Smooth muscle cell (in vitro differentiated cells): ENCODE measurements at regions not wholly inside any gene's neighbourhood (a gene's known extent, or its start where the extent isn't known, plus 50 kb on each side); places are given as distances from the start of the nearest gene placed in this dataset.
A peak's percentile ranks its signal among the peaks of the same experiment; 100 is the strongest.
"Not testable (repeated sequence)": the region's sequence is repeated elsewhere in the genome, so short reads cannot be mapped to it uniquely, and the experiment has no call there.

ENCODE experiments used
- DNase-seq: peaks from one replicate; lab custom pipeline; 2025; ENCODE audit not compliant: unreplicated experiment; lab: John Stamatoyannopoulos, UW
- H2AFZ ChIP-seq: fragments of 200-600 bp; sonication (generic); 2 replicates; pipeline ENCODE4 v1.6.0; 2016; ENCODE audit warnings: antibody characterized with exemption, low read depth, mild to moderate bottlenecking
- H3F3A ChIP-seq: fragments of 200-600 bp; sonication (generic); 2 replicates; pipeline ENCODE4 v1.6.0; 2017; ENCODE audit warnings: antibody characterized with exemption, low read depth
- H3K27ac ChIP-seq: fragments of 200-600 bp; sonication (generic); 2 replicates; pipeline ENCODE4 v1.5.1; 2016; ENCODE audit warnings: low read depth, mild to moderate bottlenecking
- H3K27me3 ChIP-seq: fragments of 200-600 bp; sonication (generic); 2 replicates; pipeline ENCODE4 v1.6.1; 2016; ENCODE audit warnings: low read depth, mild to moderate bottlenecking
- H3K36me3 ChIP-seq: fragments of 200-600 bp; sonication (generic); 2 replicates; pipeline ENCODE4 v1.5.1; 2016; ENCODE audit warnings: low read depth
- H3K4me1 ChIP-seq: fragments of 200-600 bp; sonication (generic); 2 replicates; pipeline ENCODE4 v1.5.1; 2016; ENCODE audit warnings: low read depth
- H3K4me2 ChIP-seq: fragments of 200-600 bp; sonication (generic); 2 replicates; pipeline ENCODE4 v1.6.0; 2016; ENCODE audit warnings: mild to moderate bottlenecking
- H3K4me3 ChIP-seq: fragments of 200-600 bp; sonication (generic); 2 replicates; pipeline ENCODE4 v1.5.1; 2016; ENCODE audit warnings: mild to moderate bottlenecking
- H3K79me2 ChIP-seq: fragments of 200-600 bp; sonication (generic); 2 replicates; pipeline ENCODE4 v1.6.0; 2016; ENCODE audit warnings: low read depth, mild to moderate bottlenecking
- H3K9ac ChIP-seq: fragments of 200-600 bp; sonication (generic); 2 replicates; pipeline ENCODE4 v1.6.0; 2016; ENCODE audit warnings: low read depth
- H3K9me3 ChIP-seq: fragments of 200-600 bp; sonication (generic); replicated peaks from 2 replicates; pipeline ENCODE4 v1.5.1; 2016; ENCODE audit warnings: low read depth
- H4K20me1 ChIP-seq: fragments of 200-600 bp; sonication (generic); 2 replicates; pipeline ENCODE4 v1.6.0; 2016; ENCODE audit warnings: low read depth
- WGBS: methylation state at CpG from one replicate; pipeline ENCODE4 v1.1.7; 2016; ENCODE audit warnings: low lambda C conversion rate; 5-methylcytosine and 5-hydroxymethylcytosine counted together
- TF ChIP-seq, protein P1 (sequence below): fragments of 200-600 bp; sonication (generic); IDR thresholded peaks from 2 replicates; pipeline ENCODE4 v1.5.1; 2017; ENCODE audit warnings: borderline replicate concordance, mild to moderate bottlenecking, antibody characterized with exemption; ENCODE audit not compliant: insufficient read depth, poor library complexity, severe bottlenecking

DNA sequence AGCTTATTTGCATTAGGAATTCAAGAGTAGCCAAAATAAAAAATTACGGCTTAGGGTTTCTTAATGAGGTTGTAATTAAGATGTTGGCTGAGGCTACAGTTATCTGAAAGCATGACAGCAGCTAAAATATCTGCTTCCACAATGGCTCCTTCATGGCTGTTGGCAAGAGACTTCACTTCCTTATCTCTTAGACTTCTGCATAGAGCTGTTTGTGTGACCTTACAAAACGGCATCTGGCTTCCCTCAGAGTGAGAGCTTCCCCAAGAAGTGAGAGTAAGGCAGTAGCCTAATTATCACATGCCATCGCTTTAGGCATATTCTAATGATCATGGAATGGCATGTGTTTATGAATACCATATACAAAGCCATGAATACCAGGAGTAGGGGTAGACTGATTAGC, 57.6 kb downstream of the CCDC59 start:
- no peaks in the 10 kb centered on the region for H4K20me1 ChIP-seq
- H3K27me3 ChIP-seq = no peaks in the 10 kb centered on the region
- TF ChIP-seq, protein P1, sequence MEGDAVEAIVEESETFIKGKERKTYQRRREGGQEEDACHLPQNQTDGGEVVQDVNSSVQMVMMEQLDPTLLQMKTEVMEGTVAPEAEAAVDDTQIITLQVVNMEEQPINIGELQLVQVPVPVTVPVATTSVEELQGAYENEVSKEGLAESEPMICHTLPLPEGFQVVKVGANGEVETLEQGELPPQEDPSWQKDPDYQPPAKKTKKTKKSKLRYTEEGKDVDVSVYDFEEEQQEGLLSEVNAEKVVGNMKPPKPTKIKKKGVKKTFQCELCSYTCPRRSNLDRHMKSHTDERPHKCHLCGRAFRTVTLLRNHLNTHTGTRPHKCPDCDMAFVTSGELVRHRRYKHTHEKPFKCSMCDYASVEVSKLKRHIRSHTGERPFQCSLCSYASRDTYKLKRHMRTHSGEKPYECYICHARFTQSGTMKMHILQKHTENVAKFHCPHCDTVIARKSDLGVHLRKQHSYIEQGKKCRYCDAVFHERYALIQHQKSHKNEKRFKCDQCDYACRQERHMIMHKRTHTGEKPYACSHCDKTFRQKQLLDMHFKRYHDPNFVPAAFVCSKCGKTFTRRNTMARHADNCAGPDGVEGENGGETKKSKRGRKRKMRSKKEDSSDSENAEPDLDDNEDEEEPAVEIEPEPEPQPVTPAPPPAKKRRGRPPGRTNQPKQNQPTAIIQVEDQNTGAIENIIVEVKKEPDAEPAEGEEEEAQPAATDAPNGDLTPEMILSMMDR = no peak
- no peak overlapping the region for H3K4me3 ChIP-seq
- H3K4me1 ChIP-seq = no peaks in the 10 kb centered on the region
- H3K9ac ChIP-seq = no peak overlapping the region
- H3K27ac ChIP-seq = no peak overlapping the region
- DNase-seq = no peak
- no peaks in the 10 kb centered on the region for H3K9me3 ChIP-seq
- no peaks in the 10 kb centered on the region for H3K79me2 ChIP-seq
- H3F3A ChIP-seq = no peaks in the 10 kb centered on the region
- H3K36me3 ChIP-seq = no peaks in the 10 kb centered on the region
- no peak overlapping the region for H3K4me2 ChIP-seq
- 35% methylated on average over 3 of the region's 3 CpGs for WGBS
- H2AFZ ChIP-seq = no peak overlapping the region

DNA sequence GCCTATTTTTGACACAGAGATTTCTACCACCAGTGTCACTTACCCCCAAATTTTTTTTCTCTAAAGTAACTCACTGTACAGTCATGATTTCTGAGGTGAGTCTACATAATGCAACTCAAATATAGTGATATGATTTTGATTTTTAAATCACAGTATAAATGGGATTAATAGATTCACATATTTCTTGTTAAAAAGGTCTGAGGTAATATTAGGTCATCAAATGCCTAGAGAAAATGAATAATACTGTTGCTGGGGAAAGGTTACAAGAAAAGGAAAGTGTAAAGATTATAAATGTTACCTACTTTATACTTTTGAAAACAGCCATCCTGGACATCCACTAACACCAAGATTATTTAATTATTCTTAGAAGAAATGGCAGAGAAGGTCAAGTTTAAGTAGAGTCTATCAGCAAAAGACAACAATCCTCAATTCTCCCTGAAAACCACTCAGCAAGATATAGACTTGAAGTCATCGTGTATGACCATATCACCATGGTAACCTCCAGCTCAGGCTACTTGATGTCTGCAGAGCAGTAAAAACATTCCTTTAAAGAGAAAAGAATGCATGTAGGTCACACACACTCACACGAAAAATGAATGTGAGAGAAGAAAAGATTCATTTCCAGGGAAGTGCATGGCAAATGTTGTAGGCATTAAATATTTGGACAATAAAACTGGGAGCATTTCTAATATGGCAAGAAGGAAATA, 58.7 kb downstream of the CCDC59 start:
- Histone ChIP-seq H3K4me1 (no peaks in the 10 kb centered on the region), H3K27ac (peak overlapping the region; percentile 75), H3K36me3 (no peaks in the 10 kb centered on the region), H3F3A (no peaks in the 10 kb centered on the region), H3K9me3 (no peaks in the 10 kb centered on the region), H4K20me1 (no peaks in the 10 kb centered on the region), H2AFZ (no peak overlapping the region), H3K27me3 (no peaks in the 10 kb centered on the region), H3K9ac (peak overlapping the region; percentile 46), H3K4me3 (no peak overlapping the region), H3K4me2 (peak overlapping the region; percentile 11), H3K79me2 (no peaks in the 10 kb centered on the region)
- TF ChIP-seq, protein P1 = no peak
- WGBS = 6% methylated on average over 2 of the region's 2 CpGs
- DNase-seq = no peak

- Histone ChIP-seq H3K79me2 (no peaks in the 10 kb centered on the region), H2AFZ (no peak overlapping the region), H3K4me1 (no peaks in the 10 kb centered on the region), H3F3A (no peaks in the 10 kb centered on the region), H4K20me1 (no peaks in the 10 kb centered on the region), H3K4me3 (no peak overlapping the region), H3K27ac (no peak overlapping the region), H3K9me3 (no peaks in the 10 kb centered on the region), H3K9ac (no peak overlapping the region), H3K27me3 (peaks cover 16% of the 10 kb centered on the region), H3K4me2 (no peak overlapping the region), H3K36me3 (no peaks in the 10 kb centered on the region)
- no peak for DNase-seq
- 72% methylated on average over 2 of the region's 2 CpGs for WGBS
- TF ChIP-seq, protein P1 = no peak
These were observed 67.8 kb downstream of the CCDC59 start for GRCh38 chr12:82290415-82290814.

DNA sequence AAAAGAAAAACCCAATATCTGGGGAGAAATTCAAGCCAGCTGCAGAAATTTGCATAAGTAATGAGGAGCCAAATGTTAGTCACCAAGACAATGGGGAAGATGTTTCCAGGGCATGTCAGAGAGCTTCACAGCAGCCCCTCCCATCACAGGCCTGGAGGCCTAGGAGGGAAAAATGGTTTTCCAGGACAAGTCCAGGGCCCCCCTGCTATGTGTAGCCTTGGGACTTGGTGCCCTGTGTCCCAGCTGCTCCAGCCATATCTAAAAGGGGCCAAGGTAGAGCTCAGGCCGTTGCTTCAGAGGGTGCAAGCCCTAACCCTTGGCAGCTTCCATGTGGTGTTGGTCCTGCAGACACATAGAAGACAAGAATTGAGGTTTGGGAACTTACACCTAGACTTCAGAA, 76.9 kb downstream of the CCDC59 start:
- not testable (repeated sequence) for H3K4me3 ChIP-seq, H4K20me1 ChIP-seq, H3K9ac ChIP-seq, H3K4me1 ChIP-seq, H3K79me2 ChIP-seq, DNase-seq, H3K4me2 ChIP-seq, H3K36me3 ChIP-seq, H3K27me3 ChIP-seq, H2AFZ ChIP-seq, H3K9me3 ChIP-seq, H3F3A ChIP-seq, H3K27ac ChIP-seq
- 32% methylated on average over 1 of the region's 1 CpG for WGBS
